ENCODE measurements at regions not wholly inside any gene's neighbourhood (a gene's known extent, or its start where the extent isn't known, plus 50 kb on each side); places are given as distances from the start of the nearest gene placed in this dataset.

- TF ChIP-seq CTCF (IDR thresholded peaks at IDR 0.05; ENCODE audit: low read depth, low read length, missing control alignments) = no peak
- no peak for DNase-seq (ENCODE audit: low read depth)
- H3K4me3 ChIP-seq (ENCODE audit: low read depth, low read length) = no peak overlapping the region
Measured at GRCh38 chr10:63700631-63701156, 179.5 kb downstream of the REEP3 start.

GRCh38 chr10:63702092-63702491 lies 180.9 kb downstream of the REEP3 start:
- TF ChIP-seq CTCF (IDR thresholded peaks at IDR 0.05; ENCODE audit: low read depth, low read length, missing control alignments) = no peak
- no peak overlapping the region for H3K4me3 ChIP-seq (ENCODE audit: low read depth, low read length)
- no peak for DNase-seq (ENCODE audit: low read depth)

- DNase-seq (ENCODE audit: low read depth) = peak; percentile 35
- no peak for TF ChIP-seq CTCF (IDR thresholded peaks at IDR 0.05; ENCODE audit: low read depth, low read length, missing control alignments)
- H3K4me3 ChIP-seq (ENCODE audit: low read depth, low read length) = no peak overlapping the region
Measured at GRCh38 chr10:63703113-63703670, 182.0 kb downstream of the REEP3 start.

GRCh38 chr10:63703740-63704345 lies 182.6 kb downstream of the REEP3 start:
- no peak for DNase-seq (ENCODE audit: low read depth)
- TF ChIP-seq CTCF (IDR thresholded peaks at IDR 0.05; ENCODE audit: low read depth, low read length, missing control alignments) = no peak
- no peak overlapping the region for H3K4me3 ChIP-seq (ENCODE audit: low read depth, low read length)

- peak; percentile 51 for DNase-seq (ENCODE audit: low read depth)
- no peak overlapping the region for H3K4me3 ChIP-seq (ENCODE audit: low read depth, low read length)
- TF ChIP-seq CTCF (IDR thresholded peaks at IDR 0.05; ENCODE audit: low read depth, low read length, missing control alignments) = no peak
Measured at GRCh38 chr10:63707254-63707910, 186.2 kb downstream of the REEP3 start.

GRCh38 chr10:63708421-63708820 lies 187.2 kb downstream of the REEP3 start:
- no peak for DNase-seq (ENCODE audit: low read depth)
- TF ChIP-seq CTCF (IDR thresholded peaks at IDR 0.05; ENCODE audit: low read depth, low read length, missing control alignments) = no peak
- H3K4me3 ChIP-seq (ENCODE audit: low read depth, low read length) = no peak overlapping the region

Measured in GM12864 (cell line).